Adrenal gland (tissue), 5 donors: ENCODE measurements at regions not wholly inside any gene's neighbourhood (a gene's known extent, or its start where the extent isn't known, plus 50 kb on each side); places are given as distances from the start of the nearest gene placed in this dataset.

Experiments used
- POLR2A ChIP-seq, 2 donors: fragments of 450-650 bp; IDR thresholded peaks; one replicate each; pipeline ENCODE4 v1.6.1; 2017; ENCODE audit warnings: antibody characterized with exemption in 2 of 2, mild to moderate bottlenecking in 2 of 2, moderate library complexity in 1 of 2
- TF ChIP-seq, protein P1 (sequence below), 6 experiments: fragments of 450-650 bp in 4 of 6; fragments of 200-600 bp in 2 of 6; sonication (generic) in 1 of 6; IDR thresholded peaks; 1 replicate in 5 of 6; 2 replicates in 1 of 6; pipeline versions ENCODE4 v1.5.1 to v1.8.0; 2016 to 2021; ENCODE audit warnings: antibody characterized with exemption in 6 of 6, mild to moderate bottlenecking in 2 of 6, moderate library complexity in 1 of 6
- donor health status: DM: no; HTN: no; CAD: no.

- TF ChIP-seq, protein P1, sequence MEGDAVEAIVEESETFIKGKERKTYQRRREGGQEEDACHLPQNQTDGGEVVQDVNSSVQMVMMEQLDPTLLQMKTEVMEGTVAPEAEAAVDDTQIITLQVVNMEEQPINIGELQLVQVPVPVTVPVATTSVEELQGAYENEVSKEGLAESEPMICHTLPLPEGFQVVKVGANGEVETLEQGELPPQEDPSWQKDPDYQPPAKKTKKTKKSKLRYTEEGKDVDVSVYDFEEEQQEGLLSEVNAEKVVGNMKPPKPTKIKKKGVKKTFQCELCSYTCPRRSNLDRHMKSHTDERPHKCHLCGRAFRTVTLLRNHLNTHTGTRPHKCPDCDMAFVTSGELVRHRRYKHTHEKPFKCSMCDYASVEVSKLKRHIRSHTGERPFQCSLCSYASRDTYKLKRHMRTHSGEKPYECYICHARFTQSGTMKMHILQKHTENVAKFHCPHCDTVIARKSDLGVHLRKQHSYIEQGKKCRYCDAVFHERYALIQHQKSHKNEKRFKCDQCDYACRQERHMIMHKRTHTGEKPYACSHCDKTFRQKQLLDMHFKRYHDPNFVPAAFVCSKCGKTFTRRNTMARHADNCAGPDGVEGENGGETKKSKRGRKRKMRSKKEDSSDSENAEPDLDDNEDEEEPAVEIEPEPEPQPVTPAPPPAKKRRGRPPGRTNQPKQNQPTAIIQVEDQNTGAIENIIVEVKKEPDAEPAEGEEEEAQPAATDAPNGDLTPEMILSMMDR (IDR thresholded peaks at IDR 0.05) = no peak
- TF ChIP-seq POLR2A (IDR thresholded peaks at IDR 0.05) = no peak
Measured at GRCh38 chr20:11692567-11692966, 225.1 kb upstream of the BTBD3 start.
